Kidney (tissue), 13 donors: ENCODE measurements at regions not wholly inside any gene's neighbourhood (a gene's known extent, or its start where the extent isn't known, plus 50 kb on each side); places are given as distances from the start of the nearest gene placed in this dataset.
"Not testable (repeated sequence)": the region's sequence is repeated elsewhere in the genome, so short reads cannot be mapped to it uniquely, and the experiment has no call there.

Experiments used
- DNase-seq, 5 donors: peaks; one replicate each; pipeline ENCODE4 v3.0.0-alpha.2; 2013 to 2020
- FAIRE-seq: peaks from 2 replicates; lab custom pipeline; 2012; peaks lifted over from hg19 to GRCh38; lab: Jason Lieb, UNC
- H3K27ac ChIP-seq, 2 donors: one replicate each; pipeline ENCODE4 v1.7.0; 2013; ENCODE audit warnings: low read depth in 2 of 2, low read length in 2 of 2, inconsistent platforms in 1 of 2
- H3K27me3 ChIP-seq: one replicate; pipeline ENCODE4 v1.7.1; 2013; ENCODE audit warnings: low read length, inconsistent platforms; ENCODE audit not compliant: control insufficient read depth, insufficient read depth
- H3K36me3 ChIP-seq, 3 donors: one replicate each; pipeline versions ENCODE4 v1.7.0 to v1.7.1; 2013; ENCODE audit warnings: low read length in 3 of 3, control low read depth in 1 of 3, inconsistent platforms in 1 of 3; ENCODE audit not compliant: insufficient read depth in 3 of 3, control insufficient read depth in 2 of 3
- H3K4me1 ChIP-seq, 3 donors: one replicate each; pipeline versions ENCODE4 v1.7.0 to v1.7.1; 2013; ENCODE audit warnings: low read length in 3 of 3, inconsistent platforms in 1 of 3, low read depth in 1 of 3; ENCODE audit not compliant: control insufficient read depth in 2 of 3, insufficient read depth in 2 of 3
- H3K4me3 ChIP-seq, 3 donors: one replicate each; pipeline versions ENCODE4 v1.7.0 to v1.8.1; 2013; ENCODE audit warnings: low read length in 3 of 3, control low read depth in 1 of 3, inconsistent platforms in 1 of 3
- H3K9ac ChIP-seq, 3 donors: one replicate each; pipeline versions ENCODE4 v1.7.0 to v1.7.1; 2013; ENCODE audit warnings: low read length in 3 of 3, control low read depth in 1 of 3, inconsistent platforms in 1 of 3
- H3K9me3 ChIP-seq, 3 donors: one replicate each; pipeline versions ENCODE4 v1.7.0 to v1.7.1; 2013; ENCODE audit warnings: low read length in 3 of 3, control low read depth in 1 of 3, inconsistent platforms in 1 of 3; ENCODE audit not compliant: control insufficient read depth in 2 of 3, insufficient read depth in 1 of 3
- CTCF ChIP-seq: IDR thresholded peaks from 3 replicates; pipeline ENCODE4 v1.5.1; 2012; ENCODE audit warnings: mild to moderate bottlenecking, moderate library complexity, borderline replicate concordance; ENCODE audit not compliant: insufficient read depth; ENCODE audit errors: extremely low read depth
- intact Hi-C: fragments of 100-400 bp; cut with DNase I; formaldehyde crosslinking; loops from one replicate; pipeline ENCODE4 v1.11.1; 2022
- donor health status: control.
- donor health status: control.
- donor health status: control.
- donor health status: control.
- donor health status: control.
- donor health status: DM: yes; HTN: yes; CAD: no.
- donor health status: Normal renal cell carcinoma (clear cell type).

GRCh38 chr11:37430966-37431632 lies 833.1 kb upstream of the RAG2 start:
- DNase-seq, H3K4me1 ChIP-seq, H3K27ac ChIP-seq, H3K36me3 ChIP-seq, H3K9me3 ChIP-seq, H3K4me3 ChIP-seq, FAIRE-seq, H3K9ac ChIP-seq, intact Hi-C loops, H3K27me3 ChIP-seq: not testable (repeated sequence)

GRCh38 chr11:37422511-37422910 lies 824.5 kb upstream of the RAG2 start:
- TF ChIP-seq CTCF, result no peak
- Histone ChIP-seq H3K27me3 (no peaks in the 10 kb centered on the region), H3K27ac (no peak overlapping the region), H3K9me3 (no peaks in the 10 kb centered on the region), H3K4me1 (no peaks in the 10 kb centered on the region), H3K36me3 (no peaks in the 10 kb centered on the region), H3K4me3 (no peak overlapping the region), H3K9ac (no peak overlapping the region)
- FAIRE-seq (no peak), DNase-seq (no peak)
- intact Hi-C loops, result no loop called here

GRCh38 chr11:37411289-37411688 lies 813.3 kb upstream of the RAG2 start:
- Histone ChIP-seq H3K9me3 (no peaks in the 10 kb centered on the region), H3K9ac (no peak overlapping the region), H3K36me3 (no peaks in the 10 kb centered on the region), H3K4me1 (no peaks in the 10 kb centered on the region), H3K27ac (no peak overlapping the region), H3K4me3 (no peak overlapping the region), H3K27me3 (no peaks in the 10 kb centered on the region)
- FAIRE-seq (no peak), DNase-seq (no peak)
- intact Hi-C loops, result no loop called here
- no peak for TF ChIP-seq CTCF

GRCh38 chr11:37409124-37409523 lies 811.1 kb upstream of the RAG2 start:
- Histone ChIP-seq H3K4me3 (no peak overlapping the region), H3K27ac (no peak overlapping the region), H3K27me3 (no peaks in the 10 kb centered on the region), H3K9ac (no peak overlapping the region), H3K4me1 (no peaks in the 10 kb centered on the region), H3K36me3 (no peaks in the 10 kb centered on the region), H3K9me3 (no peaks in the 10 kb centered on the region)
- no peak for TF ChIP-seq CTCF
- FAIRE-seq, result no peak
- no peak for DNase-seq
- intact Hi-C loops, result no loop called here
